ENCODE measurements at regions not wholly inside any gene's neighbourhood (a gene's known extent, or its start where the extent isn't known, plus 50 kb on each side); places are given as distances from the start of the nearest gene placed in this dataset.

- intact Hi-C loops (cut with micrococcal nuclease) = no loop called here
- no peak overlapping the region for H3K9ac ChIP-seq (ENCODE audit: low read length)
- no peaks in the 10 kb centered on the region for H3K9me2 ChIP-seq (ENCODE audit: insufficient read depth)
- ChIA-PET RAD21 (ENCODE audit: low non-redundant PET in 1 of 2, low total read pairs in 2 of 2, uncharacterized antibody in 2 of 2, unreplicated experiment in 2 of 2) (no interaction called here), POLR2A (no interaction called here), CTCF (no interaction called here)
- peaks cover 6% of the 10 kb centered on the region; the same call in 1 of the 2 replicates for H3K27me3 ChIP-seq (ENCODE audit: insufficient read depth, low read length)
- TF ChIP-seq REST (IDR thresholded peaks at IDR 0.05; ENCODE audit: low read depth) = no peak
- TF ChIP-seq ZBTB33 (IDR thresholded peaks at IDR 0.05; ENCODE audit: extremely low read depth, insufficient replicate concordance, low read length) = no peak
- no peak for TF ChIP-seq CEBPB (IDR thresholded peaks at IDR 0.05; ENCODE audit: low read depth)
- no peak for TF ChIP-seq CBX3 (IDR thresholded peaks at IDR 0.05; ENCODE audit: low read depth)
- TF ChIP-seq SRF (IDR thresholded peaks at IDR 0.05; ENCODE audit: low read depth) = no peak
- no peak for TF ChIP-seq ATF3 (IDR thresholded peaks at IDR 0.05)
- TF ChIP-seq POLR2AphosphoS5 (IDR thresholded peaks at IDR 0.05; ENCODE audit: low read depth, low read length) = no peak
- H3K4me1 ChIP-seq (ENCODE audit: control insufficient read depth in 1 of 2, insufficient read depth in 2 of 2, low read length in 2 of 2) = no peaks in the 10 kb centered on the region
- no peak for ATAC-seq
- H2AFZ ChIP-seq (ENCODE audit: low read depth, low read length, poor library complexity, severe bottlenecking) = no peak overlapping the region
- H3K4me2 ChIP-seq (ENCODE audit: low read length) = no peak overlapping the region
- no TSS peak for BruUV-seq (replicated peaks)
- no peaks in the 10 kb centered on the region for H3K36me3 ChIP-seq (ENCODE audit: control insufficient read depth in 1 of 2, insufficient read depth in 2 of 2, low read length in 2 of 2)
- H3K79me2 ChIP-seq (ENCODE audit: insufficient read depth, low read length) = no peaks in the 10 kb centered on the region
- no peak overlapping the region for H3K27ac ChIP-seq (ENCODE audit: low read depth, low read length)
- no peak for DNase-seq (ENCODE audit: low read depth, low spot score)
- H3K9me3 ChIP-seq (ENCODE audit: control insufficient read depth in 1 of 2, insufficient read depth in 1 of 2, low read depth in 1 of 2, low read length in 2 of 2) = no peaks in the 10 kb centered on the region
- no peaks in the 10 kb centered on the region; the same call in 1 of the 2 replicates for H4K20me1 ChIP-seq (ENCODE audit: insufficient read depth)
- no peak overlapping the region for H3K4me3 ChIP-seq (replicated peaks in 1 of 2; ENCODE audit: low read depth in 1 of 2, low read length in 2 of 2)
These were observed 288.6 kb upstream of the FIGN start for GRCh38 chr2:164024396-164024795.
